H4 (cell line): ENCODE measurements at regions not wholly inside any gene's neighbourhood (a gene's known extent, or its start where the extent isn't known, plus 50 kb on each side); places are given as distances from the start of the nearest gene placed in this dataset.

ENCODE experiments used
- DNase-seq: peaks from one replicate; pipeline ENCODE4 v3.0.0-alpha.2; 2015; ENCODE audit warnings: low spot score

GRCh38 chr7:86947929-86948328 lies 111.5 kb downstream of the ELAPOR2 start:
- DNase-seq, result no peak

DNA sequence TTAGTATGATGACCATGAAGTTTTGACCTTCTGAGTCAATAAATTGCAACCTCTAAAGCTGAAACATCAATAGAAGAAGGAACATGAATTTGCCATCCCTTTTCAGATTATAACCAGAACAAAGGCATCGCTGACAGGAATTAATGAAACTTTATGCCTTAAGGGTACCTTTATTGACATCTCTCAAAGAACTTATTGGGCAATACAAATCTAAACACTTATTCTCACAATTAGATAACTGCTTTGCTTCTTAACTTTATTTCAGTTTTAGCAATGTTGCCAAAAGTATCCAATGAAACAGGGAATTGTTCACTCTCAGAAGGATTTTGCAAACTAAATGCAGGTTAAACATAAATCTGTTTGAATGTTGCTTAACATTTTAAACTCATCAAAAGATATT lies 116.0 kb downstream of the ELAPOR2 start:
- no peak for DNase-seq

- no peak for DNase-seq
Observed at GRCh38 chr7:86942995-86943394, 116.5 kb downstream of the ELAPOR2 start.

GRCh38 chr7:86942081-86942480 lies 117.4 kb downstream of the ELAPOR2 start:
- peak; percentile 35 for DNase-seq

DNA sequence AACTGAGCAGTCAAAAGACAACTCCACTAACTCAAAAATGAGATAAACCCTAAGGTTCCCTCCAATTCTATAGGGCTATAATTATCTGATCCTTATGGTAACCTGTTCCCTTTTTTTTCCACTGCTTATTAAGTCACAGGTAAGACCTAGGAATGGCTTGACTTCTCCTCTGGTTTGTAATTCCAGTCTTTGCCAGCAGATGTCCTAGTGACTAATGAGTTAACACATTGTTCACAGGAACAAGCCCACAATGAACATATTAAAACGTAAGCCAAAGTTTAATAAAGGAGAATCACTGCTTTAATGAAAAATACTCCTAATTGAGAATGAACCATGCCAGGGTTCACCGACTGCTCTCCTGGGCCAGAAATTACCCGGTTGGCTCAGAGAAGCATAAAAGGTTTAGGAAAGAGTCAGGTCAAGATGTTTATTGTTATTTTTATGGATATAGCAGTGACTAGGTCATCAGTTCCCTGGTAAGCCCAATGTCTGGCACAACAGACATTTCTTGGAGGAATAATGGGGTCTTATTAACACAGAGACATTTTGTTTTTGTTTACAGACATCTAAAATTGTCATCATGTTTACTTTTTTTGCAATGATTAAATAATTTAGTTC lies 120.1 kb downstream of the ELAPOR2 start:
- DNase-seq, result peak; percentile 76

DNA sequence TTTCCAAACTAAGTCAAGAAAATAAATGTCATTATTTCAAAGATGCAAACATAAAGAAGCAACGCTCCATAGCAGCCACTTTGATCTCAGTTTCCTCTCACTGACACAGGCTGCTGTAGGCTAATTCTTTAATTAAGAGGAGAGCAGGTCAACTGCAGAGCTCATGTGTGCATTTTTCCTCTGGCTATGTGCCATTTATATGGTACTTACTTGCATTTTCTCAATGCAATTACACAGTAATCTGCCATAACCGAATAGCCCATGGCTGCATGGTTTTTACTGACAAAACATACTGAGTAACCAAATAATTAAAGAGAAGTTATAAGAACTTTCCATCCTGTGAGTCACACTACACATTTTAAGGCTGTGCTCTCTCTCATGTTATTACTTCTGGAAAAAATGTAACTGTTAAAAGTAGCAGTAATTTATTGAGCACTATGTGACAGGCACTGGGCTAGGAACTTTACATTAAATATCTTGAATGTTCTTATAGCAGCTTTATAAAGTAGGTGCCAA lies 122.0 kb downstream of the ELAPOR2 start:
- DNase-seq, result no peak

GRCh38 chr7:86933295-86933845 lies 126.1 kb downstream of the ELAPOR2 start:
- no peak for DNase-seq

GRCh38 chr7:86932038-86932512 lies 127.4 kb downstream of the ELAPOR2 start:
- DNase-seq, result peak; percentile 49

DNA sequence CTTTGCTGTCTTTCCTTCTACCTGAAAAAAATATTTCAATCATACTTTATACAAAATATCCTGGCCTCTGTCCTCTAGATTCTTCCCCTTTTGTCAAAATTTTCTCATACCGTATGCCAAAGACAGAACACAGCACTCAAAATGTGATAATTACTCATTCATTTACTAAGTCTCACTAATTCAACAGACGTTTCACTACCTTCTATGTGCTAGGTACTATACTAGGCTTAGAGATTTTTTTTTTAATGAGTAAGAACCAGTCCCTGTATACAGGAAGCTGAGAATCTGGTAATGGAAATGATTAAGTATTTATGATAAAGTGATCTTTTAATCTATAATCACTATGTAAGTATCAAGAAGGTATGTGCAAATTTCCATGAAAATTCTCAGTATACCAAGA lies 128.0 kb downstream of the ELAPOR2 start:
- DNase-seq, result no peak

- DNase-seq, result no peak
Observed at GRCh38 chr7:86930554-86931307, 128.7 kb downstream of the ELAPOR2 start.

GRCh38 chr7:86929293-86930109 lies 130.0 kb downstream of the ELAPOR2 start:
- no peak for DNase-seq

GRCh38 chr7:86928308-86928707 lies 131.1 kb downstream of the ELAPOR2 start:
- DNase-seq, result no peak

GRCh38 chr7:86926732-86927131 lies 132.7 kb downstream of the ELAPOR2 start:
- DNase-seq, result peak; percentile 57

- no peak for DNase-seq
Observed at GRCh38 chr7:86925221-86925620, 134.2 kb downstream of the ELAPOR2 start.

- DNase-seq, result no peak
Observed at GRCh38 chr7:86923527-86923926, 135.9 kb downstream of the ELAPOR2 start.

DNA sequence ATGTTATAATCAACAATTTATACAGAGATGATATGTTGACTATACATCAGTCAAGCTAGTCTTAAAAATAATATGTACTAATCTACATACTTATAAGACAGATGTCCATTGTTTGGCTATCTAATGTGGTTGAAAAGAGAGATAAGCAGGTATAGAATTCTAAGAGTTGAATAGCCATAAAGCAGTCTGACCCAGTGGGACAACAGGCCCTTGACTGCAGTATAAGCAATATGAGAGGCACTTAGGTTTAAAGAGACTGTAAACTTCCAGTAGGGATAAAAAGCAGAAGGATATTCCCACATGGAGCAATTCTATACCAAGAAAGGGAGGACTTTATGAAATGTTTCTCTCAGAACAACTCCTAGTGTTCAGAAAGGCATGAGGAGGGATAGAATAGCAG lies 139.3 kb downstream of the ELAPOR2 start:
- DNase-seq, result no peak

GRCh38 chr7:86918245-86918644 lies 141.2 kb downstream of the ELAPOR2 start:
- DNase-seq, result no peak

DNA sequence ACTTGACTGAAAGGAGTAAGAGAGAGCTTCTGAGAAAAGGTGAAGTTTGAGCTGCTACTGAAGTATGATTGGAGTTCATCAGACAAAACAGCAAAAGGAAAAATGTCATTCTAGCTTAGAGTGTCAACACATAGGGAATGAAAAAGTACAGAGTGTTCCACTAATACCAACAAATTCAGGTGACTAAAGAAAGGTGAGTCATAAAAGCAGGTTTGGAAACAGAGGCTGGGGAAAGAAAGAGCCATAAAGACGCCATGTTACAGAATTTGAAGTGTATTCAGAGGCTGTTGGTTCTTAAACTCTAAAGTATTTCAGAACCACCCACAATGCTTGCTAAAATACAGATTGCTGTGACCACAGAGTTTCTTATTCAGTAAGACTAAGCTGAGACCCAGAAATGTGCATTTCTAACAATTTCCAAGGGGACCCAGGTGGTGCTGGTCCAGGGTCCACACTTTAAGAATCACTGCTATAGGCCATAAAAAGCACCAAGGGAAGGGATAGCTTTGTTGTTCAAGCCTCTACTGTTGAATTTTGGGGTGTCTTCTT lies 143.1 kb downstream of the ELAPOR2 start:
- DNase-seq, result no peak

GRCh38 chr7:86914551-86914950 lies 144.9 kb downstream of the ELAPOR2 start:
- DNase-seq, result peak; percentile 25
